SU-DHL-6 (cell line): ENCODE measurements at regions not wholly inside any gene's neighbourhood (a gene's known extent, or its start where the extent isn't known, plus 50 kb on each side); places are given as distances from the start of the nearest gene placed in this dataset.

Experiments
- H2AFZ ChIP-seq: fragments of 200-600 bp; sonication (generic); 2 replicates; pipeline ENCODE4 v1.6.1; 2014; ENCODE audit warnings: low read depth, mild to moderate bottlenecking, moderate library complexity, mixed read lengths, antibody characterized with exemption, low read length; ENCODE audit not compliant: severe bottlenecking
- H3F3A ChIP-seq: fragments of 200-600 bp; shearing (Covaris generic); 2 replicates; pipeline ENCODE4 v1.6.0; 2016; ENCODE audit warnings: antibody characterized with exemption, mild to moderate bottlenecking; ENCODE audit not compliant: insufficient read depth
- H3K27ac ChIP-seq: fragments of 200-600 bp; sonication (generic); 2 replicates; pipeline ENCODE4 v1.5.1; 2016; ENCODE audit warnings: low read depth, mild to moderate bottlenecking, low read length, moderate library complexity, mixed read lengths
- H3K27me3 ChIP-seq: fragments of 200-600 bp; sonication (generic), shearing (Covaris generic); 2 replicates; pipeline ENCODE4 v1.6.0; 2014; ENCODE audit warnings: mild to moderate bottlenecking, low read length
- H3K36me3 ChIP-seq: fragments of 200-600 bp; sonication (generic); 2 replicates; pipeline ENCODE4 v1.6.1; 2014; ENCODE audit warnings: mild to moderate bottlenecking, low read length, mixed read lengths
- H3K4me2 ChIP-seq: fragments of 300-600, 200-600 bp; shearing (Covaris generic), sonication (generic); 2 replicates; pipeline ENCODE4 v1.6.0; 2014; ENCODE audit warnings: low read length, low read depth, mild to moderate bottlenecking; ENCODE audit not compliant: poor library complexity, severe bottlenecking
- H3K4me3 ChIP-seq: fragments of 200-600 bp; sonication (generic); 2 replicates; pipeline ENCODE4 v1.5.1; 2014; ENCODE audit warnings: antibody characterized with exemption, low read length, mild to moderate bottlenecking, mixed read lengths; ENCODE audit not compliant: insufficient read depth, poor library complexity, severe bottlenecking
- H3K79me2 ChIP-seq: fragments of 200-600 bp; sonication (generic); 2 replicates; pipeline ENCODE4 v1.6.1; 2014; ENCODE audit warnings: mild to moderate bottlenecking, low read length, moderate library complexity; ENCODE audit not compliant: insufficient read depth
- H3K9ac ChIP-seq: fragments of 200-600 bp; sonication (generic); 2 replicates; pipeline ENCODE4 v1.7.0; 2014; ENCODE audit warnings: mild to moderate bottlenecking, low read length
- H3K9me2 ChIP-seq: fragments of 200-600 bp; sonication (generic); replicated peaks from 2 replicates; pipeline ENCODE4 v1.6.1; 2014; ENCODE audit warnings: low read length; ENCODE audit not compliant: insufficient read depth
- H3K9me3 ChIP-seq: fragments of 200-600 bp; sonication (generic); 2 replicates; pipeline ENCODE4 v1.6.1; 2014; ENCODE audit warnings: low read length, mixed read lengths; ENCODE audit not compliant: insufficient read depth
- H4K20me1 ChIP-seq: fragments of 200-600 bp; sonication (generic); 2 replicates; pipeline ENCODE4 v1.6.1; 2014; ENCODE audit warnings: low read depth, mild to moderate bottlenecking, antibody characterized with exemption, low read length, moderate library complexity, mixed read lengths
- EZH2phosphoT487 ChIP-seq: fragments of 200-600 bp; sonication (generic), shearing (Covaris generic); conservative IDR thresholded peaks from 2 replicates; pipeline ENCODE4 v1.6.1; 2018; ENCODE audit warnings: mild to moderate bottlenecking, antibody characterized with exemption, low read length, moderate library complexity, mixed read lengths
- TF ChIP-seq, protein P1 (sequence below): fragments of 200-600 bp; sonication (generic); IDR thresholded peaks from one replicate; pipeline ENCODE4 v1.5.1; 2017; ENCODE audit warnings: antibody characterized with exemption, mild to moderate bottlenecking, low read length, moderate library complexity; ENCODE audit not compliant: insufficient read depth, poor library complexity, severe bottlenecking

DNA sequence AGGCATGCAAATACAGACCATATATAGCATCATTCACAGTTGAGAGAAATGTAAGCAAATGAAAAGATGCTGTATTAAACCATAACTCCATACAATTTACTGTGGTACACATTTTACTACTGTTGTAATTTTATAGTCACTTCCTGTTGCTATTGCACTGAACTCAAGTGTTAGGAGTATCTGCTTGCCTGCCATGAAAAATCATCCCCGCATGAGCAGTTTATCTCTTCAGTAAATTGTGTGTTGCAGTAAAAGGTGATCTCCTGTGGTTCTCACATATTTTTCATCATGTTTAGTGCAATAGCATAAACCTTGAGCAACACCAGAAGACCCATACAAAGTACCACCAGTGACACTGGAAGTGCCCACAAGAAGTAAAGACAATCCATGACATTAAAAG, 1153.4 kb downstream of the FAT4 start:
- H3K9me2 ChIP-seq, result no peaks in the 10 kb centered on the region
- no peak overlapping the region for H3K4me3 ChIP-seq
- no peaks in the 10 kb centered on the region for H3K79me2 ChIP-seq
- TF ChIP-seq, protein P1, sequence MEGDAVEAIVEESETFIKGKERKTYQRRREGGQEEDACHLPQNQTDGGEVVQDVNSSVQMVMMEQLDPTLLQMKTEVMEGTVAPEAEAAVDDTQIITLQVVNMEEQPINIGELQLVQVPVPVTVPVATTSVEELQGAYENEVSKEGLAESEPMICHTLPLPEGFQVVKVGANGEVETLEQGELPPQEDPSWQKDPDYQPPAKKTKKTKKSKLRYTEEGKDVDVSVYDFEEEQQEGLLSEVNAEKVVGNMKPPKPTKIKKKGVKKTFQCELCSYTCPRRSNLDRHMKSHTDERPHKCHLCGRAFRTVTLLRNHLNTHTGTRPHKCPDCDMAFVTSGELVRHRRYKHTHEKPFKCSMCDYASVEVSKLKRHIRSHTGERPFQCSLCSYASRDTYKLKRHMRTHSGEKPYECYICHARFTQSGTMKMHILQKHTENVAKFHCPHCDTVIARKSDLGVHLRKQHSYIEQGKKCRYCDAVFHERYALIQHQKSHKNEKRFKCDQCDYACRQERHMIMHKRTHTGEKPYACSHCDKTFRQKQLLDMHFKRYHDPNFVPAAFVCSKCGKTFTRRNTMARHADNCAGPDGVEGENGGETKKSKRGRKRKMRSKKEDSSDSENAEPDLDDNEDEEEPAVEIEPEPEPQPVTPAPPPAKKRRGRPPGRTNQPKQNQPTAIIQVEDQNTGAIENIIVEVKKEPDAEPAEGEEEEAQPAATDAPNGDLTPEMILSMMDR, result no peak
- H3K9ac ChIP-seq, result no peak overlapping the region
- H3K27ac ChIP-seq, result no peak overlapping the region
- H3K4me2 ChIP-seq, result no peak overlapping the region
- H2AFZ ChIP-seq, result no peak overlapping the region
- no peaks in the 10 kb centered on the region for H3F3A ChIP-seq
- H3K9me3 ChIP-seq, result no peaks in the 10 kb centered on the region
- no peaks in the 10 kb centered on the region for H4K20me1 ChIP-seq
- H3K27me3 ChIP-seq, result no peaks in the 10 kb centered on the region
- H3K36me3 ChIP-seq, result no peaks in the 10 kb centered on the region

DNA sequence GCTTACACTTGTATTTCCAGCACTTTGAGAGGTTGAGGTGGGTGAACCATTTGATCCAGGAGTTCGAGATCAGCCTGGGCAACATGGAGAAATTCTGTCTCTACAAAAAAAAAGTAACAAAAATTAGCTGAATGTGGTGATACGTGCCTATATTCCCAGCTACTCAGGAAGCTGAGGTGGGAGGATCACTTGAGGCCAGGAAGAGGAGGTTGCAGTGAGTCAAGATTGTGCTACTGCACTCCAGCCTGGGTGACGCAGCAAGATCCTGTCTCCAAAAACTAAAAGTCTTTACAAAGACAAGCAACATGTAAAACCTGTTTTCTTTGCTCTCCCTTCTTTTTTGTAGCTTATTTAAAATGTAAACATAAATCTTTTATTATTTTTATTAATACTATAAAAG, 1156.1 kb downstream of the FAT4 start:
- Histone ChIP-seq H3K9me3 (no peaks in the 10 kb centered on the region), H3K36me3 (no peaks in the 10 kb centered on the region), H3K27me3 (no peaks in the 10 kb centered on the region), H3K9me2 (no peaks in the 10 kb centered on the region), H3F3A (no peaks in the 10 kb centered on the region), H2AFZ (no peak overlapping the region), H3K4me2 (no peak overlapping the region), H4K20me1 (no peaks in the 10 kb centered on the region), H3K4me3 (no peak overlapping the region), H3K27ac (no peak overlapping the region), H3K79me2 (no peaks in the 10 kb centered on the region), H3K9ac (no peak overlapping the region)
- TF ChIP-seq, protein P1, result no peak
- TF ChIP-seq EZH2phosphoT487, result no peak

DNA sequence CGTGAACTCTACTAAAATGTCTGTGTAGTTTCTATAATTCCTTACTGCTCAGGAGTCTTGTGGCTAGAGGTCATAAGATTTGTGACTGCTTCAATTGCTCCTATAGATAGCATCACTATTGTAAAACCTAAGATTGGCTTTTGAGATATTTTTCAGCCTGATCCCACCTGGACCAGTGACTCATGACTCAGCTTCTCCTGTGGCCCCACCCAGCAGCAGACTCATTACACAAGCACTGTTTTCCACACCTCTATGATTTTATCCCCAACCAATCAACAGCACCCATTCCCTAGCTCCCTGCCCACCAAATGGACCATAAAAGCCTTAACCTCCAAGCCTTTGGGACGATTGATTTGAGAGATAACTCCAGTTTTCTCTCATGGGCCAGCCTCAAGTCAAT, 1157.0 kb upstream of the INTU start:
- H3K27me3 ChIP-seq, result no peaks in the 10 kb centered on the region
- no peak overlapping the region for H3K9ac ChIP-seq
- no peak overlapping the region for H3K27ac ChIP-seq
- no peaks in the 10 kb centered on the region for H3K79me2 ChIP-seq
- no peak overlapping the region for H2AFZ ChIP-seq
- no peaks in the 10 kb centered on the region for H3F3A ChIP-seq
- H3K36me3 ChIP-seq, result no peaks in the 10 kb centered on the region
- H3K4me3 ChIP-seq, result no peak overlapping the region
- no peak overlapping the region for H3K4me2 ChIP-seq
- no peaks in the 10 kb centered on the region for H4K20me1 ChIP-seq
- no peak for TF ChIP-seq EZH2phosphoT487
- TF ChIP-seq, protein P1, result no peak
- H3K9me2 ChIP-seq, result no peaks in the 10 kb centered on the region
- no peaks in the 10 kb centered on the region for H3K9me3 ChIP-seq

GRCh38 chr4:126479709-126480108, 1153.0 kb upstream of the INTU start:
- no peak for TF ChIP-seq EZH2phosphoT487
- TF ChIP-seq, protein P1, result no peak
- no peak overlapping the region for H3K9ac ChIP-seq
- no peaks in the 10 kb centered on the region for H4K20me1 ChIP-seq
- H3K4me3 ChIP-seq, result no peak overlapping the region
- H3K79me2 ChIP-seq, result no peaks in the 10 kb centered on the region
- no peaks in the 10 kb centered on the region for H3K9me2 ChIP-seq
- no peaks in the 10 kb centered on the region for H3F3A ChIP-seq
- no peaks in the 10 kb centered on the region for H3K36me3 ChIP-seq
- no peaks in the 10 kb centered on the region for H3K9me3 ChIP-seq
- H2AFZ ChIP-seq, result no peak overlapping the region
- no peak overlapping the region for H3K27ac ChIP-seq
- no peaks in the 10 kb centered on the region for H3K27me3 ChIP-seq
- H3K4me2 ChIP-seq, result no peak overlapping the region
